CD4-positive, alpha-beta T cell treated with Interferon alpha-2 for 1 hour (primary cell): ENCODE measurements at regions not wholly inside any gene's neighbourhood (a gene's known extent, or its start where the extent isn't known, plus 50 kb on each side); places are given as distances from the start of the nearest gene placed in this dataset.

Experiments used
- DNase-seq, 2 donors: peaks; one replicate each; pipeline ENCODE4 v3.0.0-alpha.2; 2020 to 2022

DNA sequence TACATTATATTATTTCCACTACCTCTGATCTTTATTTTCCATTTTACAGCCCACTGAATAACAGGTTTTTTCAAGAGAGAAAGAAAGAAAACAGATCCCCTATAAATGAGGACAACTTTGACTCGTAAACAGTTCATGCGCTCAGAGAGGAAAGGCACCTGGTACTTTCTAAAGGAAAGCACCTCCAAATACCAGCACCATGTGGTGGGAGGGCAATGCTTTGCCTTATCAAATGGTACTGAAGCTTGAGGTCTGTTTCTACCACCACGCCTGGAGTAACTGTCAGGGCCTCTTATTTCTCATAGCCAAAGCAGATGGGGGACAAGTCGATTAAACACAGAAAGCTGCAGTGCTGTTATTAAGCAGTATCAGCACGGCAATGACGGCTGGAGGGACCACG lies 510.3 kb upstream of the ZFHX3 start:
- no peak for DNase-seq

DNA sequence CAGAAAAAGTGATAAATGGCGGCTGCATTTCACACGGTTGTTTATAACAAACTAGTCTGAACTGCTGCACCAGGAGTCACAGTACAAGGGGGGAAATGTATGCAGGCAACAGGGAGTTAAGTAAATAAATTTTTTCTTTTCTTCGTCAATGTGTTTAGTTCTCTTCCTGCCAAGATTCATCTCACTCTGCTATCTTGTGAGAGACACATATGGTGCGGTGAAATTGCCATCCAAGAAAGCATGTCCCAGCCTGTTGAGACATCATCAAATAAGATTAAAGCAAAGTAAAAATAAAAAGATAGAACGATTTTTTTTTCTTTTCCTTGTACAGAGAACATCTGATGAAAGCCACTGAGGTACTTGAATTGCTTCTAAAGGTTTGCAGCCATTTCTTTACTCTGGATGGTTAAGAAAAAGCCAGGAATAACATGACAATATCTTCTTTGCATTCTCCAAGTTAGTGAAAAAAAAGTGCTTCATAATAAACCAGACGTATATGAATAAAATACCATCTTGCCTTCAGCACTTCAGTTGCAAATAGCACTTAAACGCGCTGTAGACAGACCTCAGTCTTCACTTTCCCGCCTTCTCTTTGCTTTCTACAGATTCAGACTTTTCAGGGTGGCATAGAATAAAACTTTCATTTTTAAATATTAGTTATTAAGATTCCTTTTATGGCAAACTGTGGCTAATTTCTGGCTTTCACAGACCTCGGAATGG lies 506.2 kb upstream of the ZFHX3 start:
- DNase-seq, result no peak

DNA sequence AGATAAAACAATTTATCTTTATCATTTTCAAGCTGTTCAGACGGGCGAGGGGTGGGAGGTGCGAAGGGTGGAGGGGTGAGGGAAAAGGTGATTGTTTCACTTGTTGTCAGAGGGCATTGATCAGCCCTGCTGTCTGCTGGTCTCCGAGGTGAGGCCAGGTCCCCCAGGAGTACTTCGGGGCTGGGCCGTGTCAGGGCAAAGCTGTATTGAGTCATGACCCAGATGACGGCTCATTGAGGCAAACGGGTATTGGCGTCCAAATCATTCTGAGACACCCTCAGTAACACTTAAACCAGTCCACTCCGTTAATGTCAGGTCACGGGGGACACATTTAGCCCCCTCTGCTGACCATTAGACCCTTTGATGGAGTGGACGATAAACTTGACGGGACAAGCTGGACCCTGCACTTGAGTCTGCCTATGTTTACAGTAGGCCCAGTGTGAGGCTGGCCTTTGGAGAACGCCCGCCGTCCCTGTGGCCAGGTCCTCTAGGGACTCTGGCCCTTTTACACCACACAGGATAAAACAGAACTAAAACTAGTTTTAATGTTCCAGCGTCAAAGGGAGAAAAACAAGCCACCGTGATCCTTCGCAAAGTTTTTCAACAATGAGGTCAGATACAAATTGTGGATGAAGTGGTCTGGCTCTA lies 502.2 kb upstream of the ZFHX3 start:
- no peak for DNase-seq

GRCh38 chr16:73547552-73548403 lies 499.9 kb upstream of the ZFHX3 start:
- DNase-seq, result no peak

DNA sequence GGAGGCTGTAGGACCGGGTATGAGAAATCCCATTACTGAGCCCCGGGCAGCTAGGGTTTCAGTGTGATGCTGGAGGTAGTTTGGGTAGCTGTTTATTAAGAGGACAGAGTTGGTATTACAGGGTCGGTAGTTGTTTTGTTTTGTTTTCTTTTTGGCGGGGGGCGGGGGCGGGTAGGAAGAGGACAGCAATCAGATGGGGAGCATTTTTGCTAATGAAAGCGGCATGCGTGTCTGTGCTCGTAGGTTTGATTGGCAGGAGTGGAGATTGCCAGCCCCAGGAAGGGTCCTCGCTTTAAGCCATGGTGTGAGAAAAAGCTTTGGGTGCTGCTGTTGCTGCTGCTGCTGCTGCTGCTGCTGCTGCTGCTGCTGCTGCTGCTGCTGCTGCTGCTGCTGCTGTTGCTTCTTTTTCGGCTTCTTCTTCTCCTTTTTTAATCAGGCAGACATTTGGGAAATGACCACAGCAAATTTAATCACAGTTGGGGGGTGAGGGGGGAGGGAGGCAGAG lies 498.5 kb upstream of the ZFHX3 start:
- DNase-seq, result no peak

GRCh38 chr16:73545755-73546154 lies 497.8 kb upstream of the ZFHX3 start:
- no peak for DNase-seq

DNA sequence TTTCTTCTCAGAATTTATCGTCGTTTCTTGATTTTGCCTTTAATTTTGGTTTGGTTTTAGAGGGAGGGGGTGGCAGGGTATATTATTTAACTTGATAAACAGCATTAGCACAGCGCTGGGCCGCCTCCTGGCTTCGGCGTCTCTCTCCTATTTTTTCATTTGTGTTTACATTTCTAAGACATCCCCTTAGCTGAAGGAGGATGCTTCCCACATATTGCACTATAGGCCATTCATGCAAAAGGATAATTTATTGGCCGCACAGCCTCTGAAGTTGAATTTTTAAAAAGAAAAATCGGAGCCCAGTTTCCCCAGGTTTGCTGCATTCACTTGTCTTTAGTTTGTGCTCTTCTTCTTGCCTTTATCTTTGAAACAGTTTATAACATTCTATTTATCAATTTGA lies 497.4 kb upstream of the ZFHX3 start:
- DNase-seq, result no peak

DNA sequence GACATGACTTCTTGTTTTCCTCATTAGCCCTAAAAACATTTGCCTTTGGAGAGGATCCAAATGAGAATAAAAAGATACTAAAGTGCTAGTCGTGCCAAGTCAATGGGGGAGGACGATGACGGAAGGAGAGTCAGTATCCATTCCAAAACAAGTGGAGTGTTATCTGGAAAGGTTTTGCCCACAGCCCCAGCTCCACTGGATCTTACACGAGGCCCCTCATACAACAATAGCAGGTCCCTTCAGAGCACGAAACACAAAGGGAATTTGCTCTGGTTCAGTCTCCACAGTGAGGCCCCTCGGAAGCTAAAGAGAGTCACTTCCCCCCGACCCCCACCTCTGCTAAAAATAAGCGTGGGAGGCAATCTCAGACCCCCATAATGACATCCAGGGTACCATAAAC lies 496.9 kb upstream of the ZFHX3 start:
- no peak for DNase-seq

- DNase-seq, result no peak
Observed at GRCh38 chr16:73543970-73544599, 496.2 kb upstream of the ZFHX3 start.

GRCh38 chr16:73543331-73543969 lies 495.5 kb upstream of the ZFHX3 start:
- no peak for DNase-seq

DNA sequence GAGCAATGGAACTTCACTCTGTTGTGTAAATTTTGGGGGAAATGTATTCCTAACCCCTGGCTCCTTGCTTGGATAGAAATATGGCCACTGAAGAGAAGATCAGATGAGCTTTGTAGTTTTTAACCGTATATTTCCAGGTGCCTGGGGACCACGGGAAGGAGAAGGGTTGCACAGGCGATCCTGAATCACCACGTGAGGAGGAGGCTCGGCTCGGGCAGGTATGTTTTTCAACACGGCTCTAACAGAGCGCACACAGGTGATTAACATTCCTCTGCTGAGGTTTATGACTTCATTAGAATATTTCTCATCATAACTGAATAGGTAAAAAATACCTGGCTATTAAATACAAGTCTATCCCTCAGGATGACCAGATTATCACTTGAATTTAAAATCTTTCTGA lies 495.0 kb upstream of the ZFHX3 start:
- DNase-seq, result no peak

DNA sequence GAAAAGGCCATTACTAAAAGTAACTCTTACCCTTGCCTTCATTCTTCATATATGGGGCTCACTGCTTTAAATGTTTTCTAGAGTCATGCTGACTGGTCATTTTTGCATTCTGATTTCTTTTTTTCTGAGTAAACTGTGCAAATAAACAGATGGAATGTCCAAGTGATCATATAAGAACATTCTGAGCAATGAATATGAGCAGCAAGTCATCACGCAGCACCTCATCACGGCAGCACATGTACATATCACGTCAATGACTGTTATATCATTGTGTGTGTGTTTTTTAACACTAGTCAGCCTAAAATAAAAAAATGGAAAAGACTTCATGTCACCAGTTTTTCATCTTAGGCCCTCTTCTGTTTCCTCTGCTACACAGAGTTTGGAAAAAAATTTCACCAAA lies 490.0 kb upstream of the ZFHX3 start:
- DNase-seq, result no peak

- no peak for DNase-seq
Observed at GRCh38 chr16:73536931-73537330, 489.0 kb upstream of the ZFHX3 start.

- DNase-seq, result no peak
Observed at GRCh38 chr16:73531021-73531420, 483.1 kb upstream of the ZFHX3 start.

DNA sequence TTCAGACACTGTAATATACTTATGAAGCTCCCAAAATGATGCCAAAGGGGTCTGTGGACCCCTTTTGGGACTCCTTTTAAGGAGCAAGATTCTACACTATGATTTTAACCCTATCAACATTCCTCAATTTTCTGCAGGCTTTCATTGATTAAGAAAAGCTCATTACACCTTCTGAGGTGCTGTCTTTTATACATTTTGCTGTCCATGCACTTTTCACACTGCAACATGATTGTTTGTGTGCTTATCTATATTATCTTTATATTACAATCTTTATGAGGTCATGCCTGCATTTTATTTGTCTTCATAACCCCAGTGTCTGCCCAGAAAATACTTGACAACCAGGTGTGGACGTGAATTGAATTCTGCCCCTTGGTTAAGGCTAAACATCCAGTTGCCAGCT lies 482.6 kb upstream of the ZFHX3 start:
- no peak for DNase-seq

GRCh38 chr16:73529303-73530012 lies 481.5 kb upstream of the ZFHX3 start:
- no peak for DNase-seq

GRCh38 chr16:73527187-73527586 lies 479.3 kb upstream of the ZFHX3 start:
- no peak for DNase-seq

DNA sequence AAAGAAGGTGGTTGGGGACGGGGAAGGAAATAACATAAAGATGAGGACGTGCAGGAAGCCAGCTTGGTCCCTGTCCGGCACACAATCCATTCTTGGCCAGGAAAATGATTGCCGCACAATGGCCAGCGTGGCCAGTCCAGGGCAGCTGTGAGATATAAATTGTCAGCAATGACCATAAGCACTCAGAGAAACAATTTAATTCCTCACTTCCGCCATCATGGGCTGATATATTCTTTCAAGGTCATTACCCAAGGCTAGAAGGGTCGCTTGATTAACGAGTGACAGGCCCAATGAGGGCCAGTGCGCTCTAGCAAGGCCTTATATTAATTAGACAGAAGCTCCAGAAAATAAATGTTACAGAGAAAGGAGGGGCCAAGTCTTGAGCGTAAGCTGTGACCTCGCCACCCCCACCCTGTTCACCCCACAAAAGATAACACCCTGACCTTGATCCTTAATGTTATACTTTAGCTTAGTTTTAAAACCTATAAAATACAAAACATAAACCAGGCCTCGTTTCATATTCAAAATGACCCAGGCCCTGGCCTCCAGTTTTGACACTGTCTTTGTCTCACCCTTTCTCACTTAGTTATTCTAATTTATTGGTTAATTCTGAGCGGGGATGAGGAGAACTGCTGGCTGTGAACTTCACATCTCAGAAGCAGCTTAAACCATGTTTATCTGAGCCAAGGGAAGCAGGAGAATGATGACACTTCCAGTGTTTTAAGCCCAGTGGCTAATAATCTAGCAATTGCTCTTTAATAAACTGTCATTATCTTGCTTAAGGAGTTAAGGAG lies 478.3 kb upstream of the ZFHX3 start:
- no peak for DNase-seq

DNA sequence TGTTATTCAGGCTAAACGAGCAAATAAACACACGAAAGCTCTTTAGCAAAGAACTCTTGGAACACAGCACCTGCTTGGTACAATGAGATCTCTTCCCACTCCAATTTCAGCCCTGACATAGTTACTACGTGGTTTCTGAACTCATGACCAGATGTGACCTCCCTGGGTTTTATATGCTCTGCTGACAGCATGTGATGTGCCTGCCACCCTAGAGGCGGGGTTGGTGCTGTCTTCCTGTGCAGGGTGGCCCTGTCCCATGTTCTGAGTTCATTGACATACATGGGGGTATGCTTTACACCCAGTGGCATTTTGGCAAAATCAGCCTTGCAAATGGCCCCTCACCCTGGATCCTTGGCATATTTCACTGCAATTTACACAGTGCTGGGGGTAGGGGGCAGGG lies 475.3 kb upstream of the ZFHX3 start:
- no peak for DNase-seq

DNA sequence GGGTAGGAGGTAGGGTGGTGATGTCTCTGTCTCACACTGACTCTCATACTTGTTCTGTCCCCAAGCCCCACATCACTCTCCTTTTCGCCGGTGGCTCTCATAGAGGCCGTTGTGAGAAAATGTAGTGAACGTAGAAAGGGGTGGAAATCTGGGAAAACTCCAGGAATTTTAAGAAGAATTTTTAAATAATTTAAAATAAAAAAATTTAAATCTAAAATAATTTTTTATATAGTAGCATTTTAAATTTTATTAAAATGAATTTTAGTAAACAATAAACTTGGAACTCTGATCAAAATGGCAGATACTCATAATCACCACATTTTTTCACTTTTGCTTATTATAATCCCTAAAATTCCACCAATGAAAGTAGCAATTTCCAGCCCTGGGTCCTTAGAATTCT lies 473.6 kb upstream of the ZFHX3 start:
- no peak for DNase-seq

DNA sequence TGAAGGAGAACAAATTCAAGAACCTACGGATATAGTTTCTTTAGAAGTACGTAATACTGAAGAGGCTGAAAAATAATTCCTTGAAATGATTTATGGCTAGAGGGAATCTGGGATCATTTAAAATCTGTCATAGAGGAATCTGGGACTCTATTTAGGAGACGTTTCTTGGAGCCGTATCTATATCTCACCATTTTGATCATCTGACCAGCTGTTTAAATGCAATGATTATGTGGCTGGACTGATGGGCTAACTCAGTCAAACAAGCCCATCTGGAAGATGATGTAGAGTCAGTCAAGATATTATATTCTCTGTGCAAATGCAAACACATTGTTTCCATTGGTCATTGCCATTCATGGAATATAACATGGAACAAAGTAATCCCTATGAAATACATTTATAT lies 467.7 kb upstream of the ZFHX3 start:
- DNase-seq, result no peak
